Karpas-422 (cell line): ENCODE measurements at regions not wholly inside any gene's neighbourhood (a gene's known extent, or its start where the extent isn't known, plus 50 kb on each side); places are given as distances from the start of the nearest gene placed in this dataset.

Experiments
- DNase-seq: peaks from one replicate; pipeline ENCODE4 v3.0.0-alpha.2; 2015
- H2AFZ ChIP-seq: fragments of 200-600 bp; sonication (generic); 2 replicates; pipeline ENCODE4 v1.6.1; 2014; ENCODE audit warnings: antibody characterized with exemption, low read length, mixed read lengths
- H3K27ac ChIP-seq: fragments of 200-600 bp; sonication (generic); 2 replicates; pipeline ENCODE4 v1.5.1; 2014; ENCODE audit warnings: mild to moderate bottlenecking, low read length, moderate library complexity
- H3K27me3 ChIP-seq: fragments of 200-600 bp; sonication (generic); 2 replicates; pipeline ENCODE4 v1.6.1; 2014; ENCODE audit warnings: low read length, mixed read lengths
- H3K36me3 ChIP-seq: fragments of 200-600 bp; sonication (generic); 2 replicates; pipeline ENCODE4 v1.6.1; 2014; ENCODE audit warnings: low read length, mixed read lengths; ENCODE audit not compliant: insufficient read depth
- H3K4me1 ChIP-seq: fragments of 200-600 bp; sonication (generic); 2 replicates; pipeline ENCODE4 v1.6.1; 2014; ENCODE audit warnings: mild to moderate bottlenecking, low read length, mixed read lengths
- H3K4me2 ChIP-seq: fragments of 200-600 bp; sonication (generic); 2 replicates; pipeline ENCODE4 v1.6.1; 2014; ENCODE audit warnings: low read length, low read depth, mild to moderate bottlenecking; ENCODE audit not compliant: poor library complexity, severe bottlenecking
- H3K4me3 ChIP-seq: fragments of 200-600 bp; sonication (generic); 2 replicates; pipeline ENCODE4 v1.5.1; 2014; ENCODE audit warnings: mild to moderate bottlenecking, antibody characterized with exemption, low read length, mixed read lengths
- H3K79me2 ChIP-seq: fragments of 200-600 bp; sonication (generic); 2 replicates; pipeline ENCODE4 v1.6.1; 2014; ENCODE audit warnings: mild to moderate bottlenecking, low read length, mixed read lengths
- H3K9ac ChIP-seq: fragments of 200-600 bp; sonication (generic); 2 replicates; pipeline ENCODE4 v1.6.0; 2014; ENCODE audit warnings: low read length
- H3K9me2 ChIP-seq: fragments of 200-600 bp; sonication (generic), shearing (Covaris generic); replicated peaks from 2 replicates; pipeline ENCODE4 v1.6.0; 2014; ENCODE audit warnings: mild to moderate bottlenecking, low read length, moderate library complexity; ENCODE audit not compliant: insufficient read depth
- H3K9me3 ChIP-seq: fragments of 300-700, 200-600 bp; sonication (generic); 2 replicates; pipeline ENCODE4 v1.6.1; 2014; ENCODE audit warnings: low read length, mixed read lengths
- H4K20me1 ChIP-seq: fragments of 200-600 bp; sonication (generic); 2 replicates; pipeline ENCODE4 v1.6.1; 2014; ENCODE audit warnings: mild to moderate bottlenecking, antibody characterized with exemption, low read length, low read depth; ENCODE audit not compliant: insufficient read depth

- DNase-seq, result no peak
- Histone ChIP-seq H3K79me2 (no peaks in the 10 kb centered on the region), H3K4me3 (no peak overlapping the region), H4K20me1 (no peaks in the 10 kb centered on the region), H3K9me2 (no peaks in the 10 kb centered on the region), H3K4me2 (no peak overlapping the region), H2AFZ (no peak overlapping the region), H3K9ac (no peak overlapping the region), H3K27me3 (no peaks in the 10 kb centered on the region), H3K27ac (no peak overlapping the region), H3K9me3 (no peaks in the 10 kb centered on the region), H3K4me1 (no peaks in the 10 kb centered on the region), H3K36me3 (no peaks in the 10 kb centered on the region)
These were observed 301.1 kb upstream of the AJAP1 start for GRCh38 chr1:4353090-4353856.

GRCh38 chr1:4355839-4356238 is 298.6 kb upstream of the AJAP1 start:
- no peak overlapping the region for H2AFZ ChIP-seq
- no peaks in the 10 kb centered on the region for H3K4me1 ChIP-seq
- no peak overlapping the region for H3K9ac ChIP-seq
- no peak overlapping the region for H3K4me2 ChIP-seq
- H3K36me3 ChIP-seq, result no peaks in the 10 kb centered on the region
- no peaks in the 10 kb centered on the region for H4K20me1 ChIP-seq
- no peaks in the 10 kb centered on the region for H3K79me2 ChIP-seq
- no peaks in the 10 kb centered on the region for H3K9me3 ChIP-seq
- H3K9me2 ChIP-seq, result no peaks in the 10 kb centered on the region
- no peaks in the 10 kb centered on the region for H3K27me3 ChIP-seq
- no peak overlapping the region for H3K27ac ChIP-seq
- no peak overlapping the region for H3K4me3 ChIP-seq
- DNase-seq, result no peak

- Histone ChIP-seq H3K36me3 (no peaks in the 10 kb centered on the region), H3K79me2 (no peaks in the 10 kb centered on the region)
These were observed 291.9 kb upstream of the AJAP1 start for GRCh38 chr1:4362314-4363044.

GRCh38 chr1:4366091-4366490 is 288.3 kb upstream of the AJAP1 start:
- no peaks in the 10 kb centered on the region for H3K27me3 ChIP-seq
- H4K20me1 ChIP-seq, result no peaks in the 10 kb centered on the region
- H3K79me2 ChIP-seq, result no peaks in the 10 kb centered on the region
- H3K9me2 ChIP-seq, result no peaks in the 10 kb centered on the region; the same call in 1 of the 2 replicates
- no peak for DNase-seq
- H3K27ac ChIP-seq, result no peak overlapping the region
- no peak overlapping the region for H2AFZ ChIP-seq
- no peak overlapping the region for H3K4me3 ChIP-seq
- no peaks in the 10 kb centered on the region for H3K36me3 ChIP-seq
- no peaks in the 10 kb centered on the region for H3K4me1 ChIP-seq
- H3K9me3 ChIP-seq, result no peaks in the 10 kb centered on the region
- H3K4me2 ChIP-seq, result no peak overlapping the region
- H3K9ac ChIP-seq, result no peak overlapping the region

More at GRCh38 chr1:4362314-4363044, 291.9 kb upstream of the AJAP1 start:
- Histone ChIP-seq H3K4me1 (no peaks in the 10 kb centered on the region), H3K27me3 (no peaks in the 10 kb centered on the region), H3K27ac (no peak overlapping the region), H2AFZ (no peak overlapping the region), H3K4me3 (no peak overlapping the region), H4K20me1 (no peaks in the 10 kb centered on the region), H3K9ac (no peak overlapping the region), H3K4me2 (no peak overlapping the region), H3K9me2 (no peaks in the 10 kb centered on the region), H3K9me3 (no peaks in the 10 kb centered on the region)
- DNase-seq, result no peak

- H3K4me2 ChIP-seq, result no peak overlapping the region
- no peaks in the 10 kb centered on the region for H4K20me1 ChIP-seq
- H3K27ac ChIP-seq, result no peak overlapping the region
- H3K4me3 ChIP-seq, result no peak overlapping the region
- H3K79me2 ChIP-seq, result no peaks in the 10 kb centered on the region
- DNase-seq, result no peak
- no peaks in the 10 kb centered on the region; the same call in 1 of the 2 replicates for H3K9me2 ChIP-seq
- H3K9ac ChIP-seq, result no peak overlapping the region
- no peaks in the 10 kb centered on the region for H3K36me3 ChIP-seq
- H3K9me3 ChIP-seq, result no peaks in the 10 kb centered on the region
- H2AFZ ChIP-seq, result no peak overlapping the region
- H3K27me3 ChIP-seq, result no peaks in the 10 kb centered on the region
- no peaks in the 10 kb centered on the region for H3K4me1 ChIP-seq
These were observed 287.1 kb upstream of the AJAP1 start for GRCh38 chr1:4367230-4367777.

GRCh38 chr1:4369335-4369734 is 285.1 kb upstream of the AJAP1 start:
- Histone ChIP-seq H2AFZ (no peak overlapping the region), H3K27ac (no peak overlapping the region), H3K9me2 (no peaks in the 10 kb centered on the region; the same call in none of the 2 replicates), H3K4me1 (no peaks in the 10 kb centered on the region), H3K9me3 (no peaks in the 10 kb centered on the region), H3K9ac (no peak overlapping the region), H3K4me3 (no peak overlapping the region), H4K20me1 (no peaks in the 10 kb centered on the region), H3K27me3 (no peaks in the 10 kb centered on the region), H3K79me2 (no peaks in the 10 kb centered on the region), H3K36me3 (no peaks in the 10 kb centered on the region), H3K4me2 (no peak overlapping the region)
- no peak for DNase-seq

- H3K36me3 ChIP-seq, result no peaks in the 10 kb centered on the region
- H3K9me2 ChIP-seq, result no peaks in the 10 kb centered on the region; the same call in none of the 2 replicates
- no peak for DNase-seq
- no peak overlapping the region for H3K4me2 ChIP-seq
- no peak overlapping the region for H3K4me3 ChIP-seq
- no peaks in the 10 kb centered on the region for H3K27me3 ChIP-seq
- no peaks in the 10 kb centered on the region for H3K9me3 ChIP-seq
- no peaks in the 10 kb centered on the region for H3K4me1 ChIP-seq
- H3K9ac ChIP-seq, result no peak overlapping the region
- H3K79me2 ChIP-seq, result no peaks in the 10 kb centered on the region
- no peak overlapping the region for H2AFZ ChIP-seq
- no peaks in the 10 kb centered on the region for H4K20me1 ChIP-seq
- no peak overlapping the region for H3K27ac ChIP-seq
These were observed 282.6 kb upstream of the AJAP1 start for GRCh38 chr1:4371849-4372248.

- Histone ChIP-seq H3K9me2 (no peaks in the 10 kb centered on the region; the same call in 1 of the 2 replicates), H3K79me2 (no peaks in the 10 kb centered on the region), H3K27me3 (no peaks in the 10 kb centered on the region), H4K20me1 (no peaks in the 10 kb centered on the region), H3K27ac (no peak overlapping the region), H3K9ac (no peak overlapping the region), H3K36me3 (no peaks in the 10 kb centered on the region), H3K4me2 (no peak overlapping the region), H3K4me1 (no peaks in the 10 kb centered on the region; the same call in 1 of the 2 replicates), H3K4me3 (no peak overlapping the region), H2AFZ (no peak overlapping the region), H3K9me3 (no peaks in the 10 kb centered on the region)
- DNase-seq, result no peak
These were observed 278.6 kb upstream of the AJAP1 start for GRCh38 chr1:4375812-4376211.
